ENCODE measurements at regions not wholly inside any gene's neighbourhood (a gene's known extent, or its start where the extent isn't known, plus 50 kb on each side); places are given as distances from the start of the nearest gene placed in this dataset.

- TF ChIP-seq CTCF (IDR thresholded peaks at IDR 0.05; ENCODE audit: low read depth, low read length) (no peak), EZH2phosphoT487 (IDR thresholded peaks at IDR 0.05; ENCODE audit: low read depth) (no peak)
Measured at GRCh38 chr6:68173616-68174015, 461.5 kb upstream of the ADGRB3 start.
